ENCODE measurements at regions not wholly inside any gene's neighbourhood (a gene's known extent, or its start where the extent isn't known, plus 50 kb on each side); places are given as distances from the start of the nearest gene placed in this dataset.

GRCh38 chr10:33035411-33035810 lies 77.4 kb upstream of the ITGB1 start:
- H4K91ac ChIP-seq (ENCODE audit: insufficient read length, low read depth, low read length): no peak overlapping the region
- no peaks in the 10 kb centered on the region for H3K79me2 ChIP-seq (ENCODE audit: insufficient read depth, low read length)
- H2BK20ac ChIP-seq (ENCODE audit: low read depth, low read length, poor library complexity, severe bottlenecking): no peak overlapping the region
- H2AK5ac ChIP-seq (ENCODE audit: insufficient read length, low read length): no peak overlapping the region
- DNase-seq: no peak
- no peak overlapping the region for H2BK15ac ChIP-seq (ENCODE audit: low read depth, low read length)
- H3K4me1 ChIP-seq (ENCODE audit: insufficient read depth, low read length): no peaks in the 10 kb centered on the region; the same call in none of the 2 replicates
- no peak overlapping the region for H3K27ac ChIP-seq (ENCODE audit: insufficient read length, low read depth, low read length)
- no peak overlapping the region; a peak in 1 of 7 replicates for H3K27ac Mint-ChIP-seq
- 0 out of 7 replicates have a peak, but pooled peaks cover 0 to 7% (median 0%) of the 10 kb centered on the region in 3 experiments for H3K36me3 Mint-ChIP-seq (ENCODE audit: insufficient read depth in 1 of 3, low read depth in 3 of 3)
- no peaks in the 10 kb centered on the region for H3K27me3 ChIP-seq (ENCODE audit: insufficient read depth, low read length)
- H2BK12ac ChIP-seq (ENCODE audit: insufficient read length, low read depth, low read length): no peak overlapping the region
- H3K9ac ChIP-seq (ENCODE audit: extremely low read depth, insufficient read length, low read length): no peak overlapping the region
- no peaks in the 10 kb centered on the region for H3K79me1 ChIP-seq (ENCODE audit: insufficient read depth, low read depth, low read length, poor library complexity, severe bottlenecking)
- no peaks in the 10 kb centered on the region for H4K20me1 ChIP-seq (ENCODE audit: control insufficient read depth, insufficient read depth, insufficient read length)
- H3K9me3 ChIP-seq (ENCODE audit: control insufficient read depth, low read depth, low read length): no peaks in the 10 kb centered on the region
- H2BK120ac ChIP-seq (ENCODE audit: low read depth, low read length, poor library complexity, severe bottlenecking): no peak overlapping the region
- H2AFZ ChIP-seq (ENCODE audit: low read length): no peak overlapping the region
- no peak overlapping the region for H4K5ac ChIP-seq (ENCODE audit: insufficient read length, low read depth, low read length)
- peaks cover 3% of the 10 kb centered on the region; the same call in 1 of the 2 replicates for H3K27me3 Mint-ChIP-seq (ENCODE audit: low read depth)
- TF ChIP-seq CTCF (conservative IDR thresholded peaks at IDR 0.05): no peak
- H3K23ac ChIP-seq (ENCODE audit: insufficient read length, low read depth, low read length): no peak overlapping the region
- no peak overlapping the region for H3T11ph ChIP-seq (ENCODE audit: low read length)
- peaks cover 0 to 7% of the 10 kb centered on the region in 2 experiments; a peak in 2 of 5 replicates for H3K9me3 Mint-ChIP-seq
- H3K4ac ChIP-seq (ENCODE audit: low read depth, low read length): no peak overlapping the region
- H3K4me2 ChIP-seq (ENCODE audit: insufficient read depth, insufficient read length, low read length): no peak overlapping the region
- no peaks in the 10 kb centered on the region for H3K23me2 ChIP-seq (ENCODE audit: insufficient read length, low read depth, low read length, poor library complexity, severe bottlenecking)
- H4K8ac ChIP-seq (replicated peaks; ENCODE audit: insufficient read length, low read depth, low read length): no peak overlapping the region
- no peak overlapping the region for H2BK5ac ChIP-seq (ENCODE audit: insufficient read length, low read length)
- no CpG with 5 or more reads among the region's 3 CpGs for WGBS (ENCODE audit: extremely low coverage, insufficient read length, low lambda C conversion rate)
- H3K18ac ChIP-seq (ENCODE audit: insufficient read length, low read depth, low read length): no peak overlapping the region
- H3K4me3 Mint-ChIP-seq: no peak overlapping the region
- no peak overlapping the region for H3K56ac ChIP-seq (ENCODE audit: insufficient read length, low read depth, low read length)
- no peak overlapping the region for H3K14ac ChIP-seq (ENCODE audit: insufficient read depth, low read length)
- peaks cover 20 to 22% of the 10 kb centered on the region in 2 experiments for H3K4me1 Mint-ChIP-seq

All from H9 (cell line).